HG02610 (cell line): ENCODE measurements at regions not wholly inside any gene's neighbourhood (a gene's known extent, or its start where the extent isn't known, plus 50 kb on each side); places are given as distances from the start of the nearest gene placed in this dataset.
"Not testable (repeated sequence)": the region's sequence is repeated elsewhere in the genome, so short reads cannot be mapped to it uniquely, and the experiment has no call there.

Experiments used
- ATAC-seq: cut with Tn5 transposase; IDR thresholded peaks from one replicate; pipeline ENCODE4 v1.9.1; 2021; ENCODE audit warnings: mild to moderate bottlenecking, moderate library complexity; ENCODE audit not compliant: unreplicated experiment

DNA sequence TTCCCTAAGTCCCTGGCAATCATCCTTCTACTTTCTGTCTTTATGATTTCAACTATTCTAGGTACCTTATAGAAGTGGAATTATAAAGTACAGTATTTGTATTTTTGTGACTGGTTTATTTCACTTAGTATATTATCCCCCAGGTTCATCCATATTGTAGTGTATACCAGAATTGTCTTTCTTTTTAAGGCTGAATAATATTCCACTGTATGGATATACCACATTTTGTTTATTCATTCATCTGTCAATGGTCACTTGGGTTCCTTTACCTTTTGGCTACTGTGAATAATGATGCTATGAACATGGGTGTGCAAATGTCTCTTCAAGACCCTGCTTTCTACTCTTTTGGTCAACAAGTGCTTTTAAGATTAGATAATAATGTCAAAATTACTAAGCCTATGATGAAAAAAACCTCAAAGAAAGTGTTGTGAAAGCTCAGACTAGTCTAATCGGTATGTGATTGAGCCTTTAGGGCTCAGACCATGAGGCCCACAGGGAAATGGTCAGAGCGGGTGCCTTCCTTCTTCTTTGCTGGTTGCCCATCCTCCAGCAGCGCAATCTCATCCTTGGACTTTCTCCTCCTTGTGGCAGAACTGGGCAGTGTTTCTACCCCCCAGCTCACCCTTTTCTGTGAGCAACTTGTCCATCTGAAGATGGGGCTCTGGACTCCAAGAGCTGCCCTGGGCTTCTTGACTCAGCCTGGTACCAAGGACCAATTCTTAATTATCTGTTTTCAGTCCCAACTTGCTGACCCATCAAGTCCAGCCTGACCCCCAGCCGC, 105.4 kb downstream of the TTC8 start:
- no peak for ATAC-seq

DNA sequence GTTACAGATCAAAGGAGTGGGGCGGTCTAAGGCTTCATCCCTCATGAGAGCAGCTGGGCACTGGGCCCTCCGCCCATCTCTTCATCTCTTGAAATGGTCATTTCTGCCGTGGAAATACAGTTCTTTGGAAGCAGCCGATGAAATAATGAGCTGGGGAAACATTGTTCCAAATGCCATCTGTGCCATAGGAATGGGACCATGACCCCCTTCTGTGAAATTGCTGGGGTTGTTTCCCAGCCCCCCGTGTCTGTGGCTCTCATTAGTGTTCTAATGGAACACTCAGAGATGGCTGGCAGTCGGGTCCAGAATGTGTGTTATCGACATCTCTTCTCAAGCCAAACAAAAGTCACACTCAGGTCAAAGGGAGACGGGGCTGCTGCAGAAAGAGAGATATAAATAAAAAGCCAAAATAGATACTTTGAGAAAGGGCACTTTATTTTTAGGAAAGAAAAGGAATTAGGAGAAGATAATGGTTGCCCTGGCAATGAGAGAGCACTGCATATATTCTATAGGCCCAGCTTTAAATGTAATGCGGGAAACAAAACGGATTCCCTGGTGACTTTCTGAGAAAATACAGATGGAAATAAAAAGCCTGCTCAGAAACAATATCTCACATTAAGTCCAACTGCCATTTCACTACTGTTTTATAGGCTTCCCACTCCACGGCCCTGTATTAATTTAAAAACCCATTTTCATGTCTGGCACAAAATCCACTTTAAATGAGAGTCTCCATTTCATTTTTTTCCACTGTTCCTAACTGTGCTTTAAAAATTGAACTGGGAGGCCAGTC, 107.1 kb downstream of the TTC8 start:
- ATAC-seq, result no peak

- no peak for ATAC-seq
These were observed 108.7 kb downstream of the TTC8 start for GRCh38 chr14:88933191-88933590.

GRCh38 chr14:88934351-88934806, 109.9 kb downstream of the TTC8 start:
- ATAC-seq, result no peak

- ATAC-seq, result no peak
These were observed 110.6 kb downstream of the TTC8 start for GRCh38 chr14:88935083-88935482.

- ATAC-seq, result no peak
These were observed 113.3 kb downstream of the TTC8 start for GRCh38 chr14:88937706-88938105.

DNA sequence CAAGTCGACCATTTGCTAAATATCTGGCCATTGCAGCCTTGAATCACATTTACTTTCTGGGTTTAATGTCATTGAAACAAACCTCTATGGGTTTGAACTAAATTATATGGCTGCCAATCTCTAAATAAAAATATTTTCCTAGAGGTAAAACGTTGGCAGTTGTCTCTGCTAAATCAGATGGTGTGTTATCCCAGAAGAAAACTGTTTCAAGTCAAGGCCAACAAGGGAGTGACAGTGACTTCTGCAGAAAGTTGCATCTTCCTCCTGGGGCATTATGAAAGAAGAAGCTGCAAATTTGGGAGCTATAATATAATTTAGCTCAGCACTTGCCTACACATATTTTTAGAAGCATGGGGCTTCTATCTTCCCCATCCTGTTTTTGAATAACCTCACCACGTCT, 116.2 kb downstream of the TTC8 start:
- no peak for ATAC-seq

GRCh38 chr14:88941414-88941813, 117.0 kb downstream of the TTC8 start:
- ATAC-seq, result no peak

DNA sequence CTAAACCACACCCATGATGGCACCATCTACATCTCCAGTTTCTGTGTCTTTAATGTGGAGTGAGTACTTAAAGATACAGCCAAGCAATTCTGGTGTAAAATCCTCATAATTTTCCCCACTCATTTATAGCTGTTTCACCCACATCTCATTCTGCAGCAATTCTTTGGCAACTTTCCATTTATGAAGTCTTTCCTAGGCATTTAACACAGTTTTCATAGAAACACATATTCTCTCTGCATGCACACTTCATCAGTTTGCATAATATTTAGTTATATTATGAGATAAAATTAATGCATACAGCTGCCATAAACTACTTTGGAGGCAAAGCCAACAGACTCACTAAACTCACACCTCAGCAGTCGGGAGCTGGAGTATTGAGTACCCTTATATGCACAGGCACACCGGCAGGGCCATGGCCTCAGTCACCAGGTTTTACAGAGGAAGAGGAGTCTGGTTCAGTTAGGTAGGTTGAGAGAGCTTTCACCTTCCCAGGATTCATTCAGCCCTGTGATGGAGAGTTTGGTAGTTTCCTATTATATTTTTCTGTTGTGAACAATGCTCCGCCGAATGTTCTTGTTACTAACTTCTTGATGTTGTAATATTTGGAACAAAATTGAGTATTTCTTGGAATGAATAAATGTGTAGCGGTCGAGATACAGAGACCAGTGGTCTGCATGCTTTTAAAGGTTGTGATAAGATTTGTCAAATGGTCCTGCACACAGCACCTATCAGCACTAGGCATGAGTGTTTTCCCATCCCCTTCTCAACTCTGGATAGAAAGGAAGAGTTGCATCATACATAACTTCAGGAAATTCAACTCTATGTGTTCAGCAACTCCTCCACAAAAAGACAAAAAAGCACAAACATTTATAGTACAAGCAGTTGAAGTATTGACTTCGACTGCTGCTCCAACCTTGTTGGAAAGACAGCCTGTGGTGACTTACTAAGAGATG, 123.5 kb downstream of the TTC8 start:
- ATAC-seq, result no peak

GRCh38 chr14:88950069-88950468, 125.6 kb downstream of the TTC8 start:
- no peak for ATAC-seq

DNA sequence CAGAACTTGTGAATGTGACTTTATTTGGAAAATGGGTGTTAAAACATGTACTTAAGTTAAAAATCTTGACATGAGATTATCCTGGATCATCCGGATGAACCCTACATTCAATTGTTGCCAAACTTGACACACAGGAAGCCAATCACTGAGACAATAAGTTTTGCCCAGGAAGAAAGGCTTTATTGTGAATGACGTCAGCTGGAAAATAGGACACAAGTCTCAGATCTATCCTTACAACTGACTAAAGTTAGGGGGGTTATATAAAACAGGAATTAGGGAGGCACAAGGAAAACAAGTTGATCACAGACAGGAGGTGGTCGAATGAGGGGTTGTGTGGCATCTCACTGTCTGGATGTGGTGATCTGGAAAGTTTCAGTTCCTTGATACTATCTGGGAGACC, 126.9 kb downstream of the TTC8 start:
- no peak for ATAC-seq

GRCh38 chr14:88952901-88953300, 128.4 kb downstream of the TTC8 start:
- ATAC-seq, result no peak

DNA sequence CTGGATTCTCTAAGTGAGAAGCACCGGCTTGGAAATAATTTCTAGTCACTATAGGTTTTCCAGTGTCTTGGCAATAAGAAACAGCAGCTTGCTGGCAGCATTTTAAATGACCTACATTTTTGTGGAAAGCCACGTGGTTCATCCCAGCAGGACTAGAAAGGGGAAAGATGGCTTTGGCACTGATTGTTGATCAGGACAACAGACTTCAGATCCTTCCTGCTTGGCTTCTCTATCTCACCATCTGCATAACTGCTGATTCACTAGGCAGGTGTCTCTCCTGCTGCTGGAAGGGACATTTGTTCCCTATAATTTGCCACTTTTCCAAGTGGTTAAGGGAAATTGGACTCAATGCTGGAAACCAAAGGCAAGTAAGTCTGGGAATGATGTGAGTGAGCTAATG, 131.0 kb downstream of the TTC8 start:
- ATAC-seq, result no peak

GRCh38 chr14:88960496-88960895, 136.0 kb downstream of the TTC8 start:
- ATAC-seq, result no peak

DNA sequence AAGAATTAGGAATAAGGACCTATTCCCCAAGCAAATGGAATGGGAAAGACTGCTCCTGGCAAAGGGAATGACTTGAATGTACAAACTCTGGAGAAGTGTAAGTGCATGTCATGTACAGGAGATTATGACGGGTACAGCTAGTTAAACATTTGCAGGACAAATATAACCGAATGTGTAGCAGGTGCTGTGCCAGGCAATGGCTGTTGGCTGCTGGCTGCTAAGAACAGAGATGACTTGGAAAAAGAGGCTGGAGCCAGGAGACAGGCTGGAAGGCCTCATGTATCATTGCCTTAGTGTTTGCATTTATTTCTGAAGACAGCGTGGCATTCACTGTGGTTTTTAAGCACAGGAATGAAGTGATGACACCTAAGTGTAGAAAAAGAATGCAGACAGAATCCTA, 136.8 kb downstream of the TTC8 start:
- no peak for ATAC-seq

GRCh38 chr14:88962356-88962755, 137.9 kb downstream of the TTC8 start:
- no peak for ATAC-seq

- no peak for ATAC-seq
These were observed 142.8 kb downstream of the TTC8 start for GRCh38 chr14:88967299-88967698.

DNA sequence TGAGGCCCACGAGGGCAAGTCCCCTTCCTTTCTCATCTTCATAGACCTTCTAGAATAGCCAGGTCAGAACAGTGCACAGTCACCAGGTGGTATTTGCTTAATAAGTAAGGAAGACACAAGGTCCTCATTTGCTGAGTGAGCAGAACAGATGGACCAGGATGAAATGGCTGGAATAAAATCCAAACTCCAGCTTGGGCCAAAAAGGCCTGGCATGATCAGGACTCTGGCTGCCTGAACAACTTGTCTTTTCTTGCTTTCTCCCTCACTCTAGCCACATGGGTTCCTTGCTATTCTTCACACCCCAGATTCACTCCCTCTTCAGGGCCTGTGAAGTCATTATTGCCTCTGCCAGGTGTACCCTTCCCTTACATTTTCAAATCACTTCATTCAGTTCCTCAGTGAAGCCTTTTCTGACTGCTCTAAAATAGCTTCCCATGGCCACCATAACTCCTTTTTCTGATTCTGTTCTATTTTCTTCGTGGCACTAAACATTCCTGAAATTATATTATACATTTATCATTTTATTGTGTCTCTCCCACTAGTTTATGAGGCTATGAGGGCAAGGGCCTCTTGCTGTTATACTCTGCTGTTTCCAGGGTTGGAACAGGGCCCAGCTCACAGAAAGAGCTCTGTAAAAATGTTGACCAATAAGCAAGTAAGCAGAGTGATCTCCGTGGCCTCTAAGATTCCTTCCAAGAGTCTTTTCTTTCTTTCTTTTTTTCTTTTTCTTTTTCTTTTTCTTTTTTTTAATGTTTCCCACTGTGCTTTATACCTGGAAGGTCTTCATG, 150.8 kb downstream of the TTC8 start:
- ATAC-seq, result no peak

DNA sequence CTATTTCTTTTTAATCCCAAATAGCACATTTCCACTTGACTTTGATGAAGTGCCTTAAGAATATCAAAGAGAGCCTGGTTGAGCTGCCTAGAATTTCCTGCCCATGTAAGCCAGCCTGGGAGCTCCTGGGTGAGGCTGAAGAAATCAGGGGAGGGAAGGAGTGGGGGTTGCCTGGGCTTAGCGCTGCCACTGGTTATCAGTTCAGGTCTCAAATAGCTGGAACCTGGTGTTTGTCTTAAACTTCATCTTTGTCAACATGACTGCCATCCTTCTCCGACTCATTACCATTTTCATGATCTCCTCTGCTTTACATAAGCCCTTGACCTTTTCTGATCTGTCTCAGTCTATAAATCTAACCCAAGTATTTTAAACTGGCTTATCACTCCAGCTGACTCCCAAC, 151.5 kb downstream of the TTC8 start:
- no peak for ATAC-seq

DNA sequence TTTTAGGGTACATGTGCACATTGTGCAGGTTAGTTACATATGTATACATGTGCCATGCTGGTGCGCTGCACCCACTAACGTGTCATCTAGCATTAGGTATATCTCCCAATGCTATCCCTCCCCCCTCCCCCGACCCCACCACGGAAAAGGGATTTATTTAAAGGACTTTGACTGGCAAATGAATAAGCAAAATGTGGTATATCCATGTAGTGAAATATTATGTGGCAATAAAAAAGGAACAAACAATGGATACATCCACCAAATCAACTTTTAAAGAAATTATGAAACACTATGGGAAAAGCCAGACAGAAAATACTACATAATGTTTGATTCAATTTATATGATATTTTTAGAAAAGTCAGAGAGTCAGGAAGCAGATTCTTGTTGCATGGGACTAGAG, 156.5 kb downstream of the TTC8 start:
- not testable (repeated sequence) for ATAC-seq
